ENCODE measurements at regions not wholly inside any gene's neighbourhood (a gene's known extent, or its start where the extent isn't known, plus 50 kb on each side); places are given as distances from the start of the nearest gene placed in this dataset.
"Not testable (repeated sequence)": the region's sequence is repeated elsewhere in the genome, so short reads cannot be mapped to it uniquely, and the experiment has no call there.

GRCh38 chr1:189633658-189634057 is 844.0 kb downstream of the BRINP3 start:
- DNase-seq (ENCODE audit: extremely low spot score, unreplicated experiment): no peak
- Mint-ChIP-seq H3K27me3 (no peaks in the 10 kb centered on the region), H3K36me3 (no peaks in the 10 kb centered on the region), H3K4me1 (ENCODE audit: unreplicated experiment) (no peaks in the 10 kb centered on the region), H3K27ac (no peak overlapping the region), H3K4me3 (no peak overlapping the region), H3K9me3 (no peaks in the 10 kb centered on the region)
- TF ChIP-seq CTCF (conservative IDR thresholded peaks at IDR 0.05): no peak

GRCh38 chr1:189637041-189637440 is 840.6 kb downstream of the BRINP3 start:
- Mint-ChIP-seq H3K27me3 (no peaks in the 10 kb centered on the region), H3K9me3 (no peaks in the 10 kb centered on the region), H3K27ac (no peak overlapping the region), H3K4me1 (ENCODE audit: unreplicated experiment) (no peaks in the 10 kb centered on the region), H3K36me3 (no peaks in the 10 kb centered on the region), H3K4me3 (no peak overlapping the region)
- TF ChIP-seq CTCF (conservative IDR thresholded peaks at IDR 0.05): no peak
- no peak for DNase-seq (ENCODE audit: extremely low spot score, unreplicated experiment)

GRCh38 chr1:189644156-189644555 is 833.5 kb downstream of the BRINP3 start:
- not testable (repeated sequence) for DNase-seq (ENCODE audit: extremely low spot score, unreplicated experiment); H3K9me3 Mint-ChIP-seq; H3K4me1 Mint-ChIP-seq (ENCODE audit: unreplicated experiment); H3K27ac Mint-ChIP-seq; H3K36me3 Mint-ChIP-seq; H3K27me3 Mint-ChIP-seq; H3K4me3 Mint-ChIP-seq

- H3K4me3 Mint-ChIP-seq: no peak overlapping the region
- H3K36me3 Mint-ChIP-seq: no peaks in the 10 kb centered on the region
- H3K27ac Mint-ChIP-seq: no peak overlapping the region
- no peak for DNase-seq (ENCODE audit: extremely low spot score, unreplicated experiment)
- no peaks in the 10 kb centered on the region for H3K4me1 Mint-ChIP-seq (ENCODE audit: unreplicated experiment)
- H3K9me3 Mint-ChIP-seq: no peaks in the 10 kb centered on the region
- no peaks in the 10 kb centered on the region for H3K27me3 Mint-ChIP-seq
- TF ChIP-seq CTCF (conservative IDR thresholded peaks at IDR 0.05): no peak
Observed at GRCh38 chr1:189644970-189645369, 832.7 kb downstream of the BRINP3 start.

GRCh38 chr1:189646066-189646465 is 831.6 kb downstream of the BRINP3 start:
- H3K4me3 Mint-ChIP-seq: no peak overlapping the region
- no peaks in the 10 kb centered on the region for H3K27me3 Mint-ChIP-seq
- H3K27ac Mint-ChIP-seq: no peak overlapping the region
- no peak for DNase-seq (ENCODE audit: extremely low spot score, unreplicated experiment)
- no peaks in the 10 kb centered on the region for H3K36me3 Mint-ChIP-seq
- H3K9me3 Mint-ChIP-seq: no peaks in the 10 kb centered on the region
- H3K4me1 Mint-ChIP-seq (ENCODE audit: unreplicated experiment): no peaks in the 10 kb centered on the region
- no peak for TF ChIP-seq CTCF (conservative IDR thresholded peaks at IDR 0.05)

GRCh38 chr1:189654906-189655305 is 822.8 kb downstream of the BRINP3 start:
- no peak for DNase-seq (ENCODE audit: extremely low spot score, unreplicated experiment)
- Mint-ChIP-seq H3K36me3 (no peaks in the 10 kb centered on the region), H3K4me1 (ENCODE audit: unreplicated experiment) (no peaks in the 10 kb centered on the region), H3K27ac (no peak overlapping the region), H3K27me3 (no peaks in the 10 kb centered on the region), H3K4me3 (no peak overlapping the region), H3K9me3 (no peaks in the 10 kb centered on the region)
- TF ChIP-seq CTCF (conservative IDR thresholded peaks at IDR 0.05): no peak

Measured in type B pancreatic cell (in vitro differentiated cells).